Epithelial cell of esophagus (primary cell): ENCODE measurements at regions not wholly inside any gene's neighbourhood (a gene's known extent, or its start where the extent isn't known, plus 50 kb on each side); places are given as distances from the start of the nearest gene placed in this dataset.

Source experiments
- DNase-seq: peaks from one replicate; pipeline ENCODE4 v3.0.0; 2010; ENCODE audit warnings: low read depth
- H3K4me3 ChIP-seq: 2 replicates; pipeline ENCODE4 v1.5.1; 2011; ENCODE audit warnings: mild to moderate bottlenecking, low read length, control low read depth
- TF ChIP-seq, protein P1 (sequence below): IDR thresholded peaks from 2 replicates; pipeline ENCODE4 v1.5.1; 2011; ENCODE audit warnings: low read depth, mild to moderate bottlenecking, low read length, control low read depth, inconsistent platforms; ENCODE audit not compliant: insufficient read depth; ENCODE audit errors: missing control alignments

DNA sequence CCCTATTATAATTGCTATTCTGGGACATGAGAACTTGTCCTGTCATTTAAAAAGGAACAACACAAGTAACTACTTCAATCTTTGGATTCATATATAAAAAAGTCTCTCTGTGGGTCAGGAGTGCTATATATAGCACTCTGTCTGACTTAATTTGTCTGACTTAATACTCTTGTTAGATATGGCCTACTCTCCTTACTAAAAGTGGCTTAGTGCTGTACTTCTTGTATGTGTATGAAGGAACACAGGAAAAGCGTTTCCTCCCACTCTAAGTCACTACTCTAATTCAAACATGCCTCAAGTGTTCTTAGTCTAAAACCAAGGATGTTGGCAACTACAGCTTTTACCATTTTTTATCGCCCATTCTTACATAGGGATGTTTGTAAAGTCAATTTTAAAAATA, 255.2 kb upstream of the ROBO1 start:
- DNase-seq = no peak
- TF ChIP-seq, protein P1, sequence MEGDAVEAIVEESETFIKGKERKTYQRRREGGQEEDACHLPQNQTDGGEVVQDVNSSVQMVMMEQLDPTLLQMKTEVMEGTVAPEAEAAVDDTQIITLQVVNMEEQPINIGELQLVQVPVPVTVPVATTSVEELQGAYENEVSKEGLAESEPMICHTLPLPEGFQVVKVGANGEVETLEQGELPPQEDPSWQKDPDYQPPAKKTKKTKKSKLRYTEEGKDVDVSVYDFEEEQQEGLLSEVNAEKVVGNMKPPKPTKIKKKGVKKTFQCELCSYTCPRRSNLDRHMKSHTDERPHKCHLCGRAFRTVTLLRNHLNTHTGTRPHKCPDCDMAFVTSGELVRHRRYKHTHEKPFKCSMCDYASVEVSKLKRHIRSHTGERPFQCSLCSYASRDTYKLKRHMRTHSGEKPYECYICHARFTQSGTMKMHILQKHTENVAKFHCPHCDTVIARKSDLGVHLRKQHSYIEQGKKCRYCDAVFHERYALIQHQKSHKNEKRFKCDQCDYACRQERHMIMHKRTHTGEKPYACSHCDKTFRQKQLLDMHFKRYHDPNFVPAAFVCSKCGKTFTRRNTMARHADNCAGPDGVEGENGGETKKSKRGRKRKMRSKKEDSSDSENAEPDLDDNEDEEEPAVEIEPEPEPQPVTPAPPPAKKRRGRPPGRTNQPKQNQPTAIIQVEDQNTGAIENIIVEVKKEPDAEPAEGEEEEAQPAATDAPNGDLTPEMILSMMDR = no peak
- H3K4me3 ChIP-seq = no peak overlapping the region

- no peak overlapping the region for H3K4me3 ChIP-seq
- TF ChIP-seq, protein P1 = no peak
Observed at GRCh38 chr3:80018375-80018774, 250.6 kb upstream of the ROBO1 start.

GRCh38 chr3:80017369-80017768, 249.6 kb upstream of the ROBO1 start:
- TF ChIP-seq, protein P1 = no peak
- no peak for DNase-seq
- H3K4me3 ChIP-seq = no peak overlapping the region

More at GRCh38 chr3:80018375-80018774, 250.6 kb upstream of the ROBO1 start:
- peak; percentile 25 for DNase-seq

- TF ChIP-seq, protein P1 = no peak
Observed at GRCh38 chr3:80014576-80014975, 246.8 kb upstream of the ROBO1 start.

GRCh38 chr3:80010021-80010571, 242.3 kb upstream of the ROBO1 start:
- TF ChIP-seq, protein P1 = no peak
- no peak for DNase-seq
- H3K4me3 ChIP-seq = no peak overlapping the region

More at GRCh38 chr3:80014576-80014975, 246.8 kb upstream of the ROBO1 start:
- no peak overlapping the region for H3K4me3 ChIP-seq
- DNase-seq = no peak

GRCh38 chr3:80007522-80007921, 239.7 kb upstream of the ROBO1 start:
- no peak for DNase-seq
- TF ChIP-seq, protein P1 = no peak
- no peak overlapping the region for H3K4me3 ChIP-seq

- no peak for DNase-seq
- H3K4me3 ChIP-seq = no peak overlapping the region
- TF ChIP-seq, protein P1 = no peak
Observed at GRCh38 chr3:80006315-80006714, 238.5 kb upstream of the ROBO1 start.
